H1 (cell line): ENCODE measurements at regions not wholly inside any gene's neighbourhood (a gene's known extent, or its start where the extent isn't known, plus 50 kb on each side); places are given as distances from the start of the nearest gene placed in this dataset.

Experiments
- CEBPB ChIP-seq: IDR thresholded peaks from 2 replicates; pipeline ENCODE4 v1.6.1; 2012; ENCODE audit warnings: low read depth, low read length
- EZH2 ChIP-seq: fragments of 200-600 bp; sonication (generic); IDR thresholded peaks from 2 replicates; pipeline ENCODE4 v1.7.1; 2012; ENCODE audit warnings: low read depth, mild to moderate bottlenecking, moderate library complexity, low read length, inconsistent platforms; ENCODE audit not compliant: severe bottlenecking
- FOSL1 ChIP-seq: IDR thresholded peaks from 2 replicates; pipeline ENCODE4 v1.6.1; 2011; ENCODE audit warnings: mild to moderate bottlenecking, low read depth, low read length, moderate library complexity; ENCODE audit not compliant: insufficient read depth
- GABPA ChIP-seq: IDR thresholded peaks from 2 replicates; pipeline ENCODE4 v1.6.1; 2011; ENCODE audit warnings: mild to moderate bottlenecking, low read length, moderate library complexity, borderline replicate concordance; ENCODE audit not compliant: insufficient read depth
- GTF2F1 ChIP-seq: IDR thresholded peaks from 2 replicates; pipeline ENCODE4 v1.6.1; 2012; ENCODE audit warnings: low read depth, low read length, improper control_type of control experiment, borderline replicate concordance
- JUND ChIP-seq: IDR thresholded peaks from 2 replicates; pipeline ENCODE4 v1.6.1; 2011; ENCODE audit warnings: mild to moderate bottlenecking, improper control_type of control experiment, low read length
- POLR2A ChIP-seq, 2 experiments: IDR thresholded peaks; 1 replicate in 1 of 2; 2 replicates in 1 of 2; pipeline ENCODE4 v1.6.1; 2011; ENCODE audit warnings: low read depth in 2 of 2, low read length in 2 of 2, mild to moderate bottlenecking in 2 of 2; ENCODE audit errors: control extremely low read depth in 1 of 2
- SP1 ChIP-seq: IDR thresholded peaks from 2 replicates; pipeline ENCODE4 v1.6.1; 2011; ENCODE audit warnings: low read depth, low read length
- TF ChIP-seq, protein P1 (sequence below), 3 experiments: IDR thresholded peaks; 1 replicate in 2 of 3; 2 replicates in 1 of 3; pipeline versions ENCODE4 v1.5.1 to v1.6.1; 2011; ENCODE audit warnings: low read length in 3 of 3, mild to moderate bottlenecking in 3 of 3, inconsistent platforms in 2 of 3, low read depth in 1 of 3, moderate library complexity in 1 of 3; ENCODE audit not compliant: insufficient read depth in 1 of 3; ENCODE audit errors: control extremely low read depth in 1 of 3
- TF ChIP-seq, protein P2 (sequence below): IDR thresholded peaks from 2 replicates; pipeline ENCODE4 v1.6.1; 2011; ENCODE audit warnings: low read length, improper control_type of control experiment

DNA sequence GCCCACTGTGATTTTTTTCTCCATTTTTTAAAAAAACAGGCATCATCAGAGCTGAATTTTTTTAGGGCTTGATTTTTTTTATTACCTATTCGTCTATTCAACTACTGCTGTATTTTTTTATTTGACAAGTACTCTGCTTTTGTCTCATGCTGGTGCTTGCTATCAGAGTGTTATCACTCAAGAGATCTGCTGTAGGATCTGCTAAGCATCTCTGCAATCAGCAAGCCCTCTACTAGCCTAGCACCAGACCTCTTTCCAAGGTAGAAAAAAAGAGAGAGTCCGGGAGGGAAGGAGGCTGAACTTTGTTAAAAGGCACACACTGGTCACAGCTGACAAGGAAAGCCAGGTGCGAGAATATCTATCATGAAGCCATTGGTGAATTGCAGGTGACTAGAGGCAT lies 413.8 kb upstream of the CCNH start:
- TF ChIP-seq, protein P1, sequence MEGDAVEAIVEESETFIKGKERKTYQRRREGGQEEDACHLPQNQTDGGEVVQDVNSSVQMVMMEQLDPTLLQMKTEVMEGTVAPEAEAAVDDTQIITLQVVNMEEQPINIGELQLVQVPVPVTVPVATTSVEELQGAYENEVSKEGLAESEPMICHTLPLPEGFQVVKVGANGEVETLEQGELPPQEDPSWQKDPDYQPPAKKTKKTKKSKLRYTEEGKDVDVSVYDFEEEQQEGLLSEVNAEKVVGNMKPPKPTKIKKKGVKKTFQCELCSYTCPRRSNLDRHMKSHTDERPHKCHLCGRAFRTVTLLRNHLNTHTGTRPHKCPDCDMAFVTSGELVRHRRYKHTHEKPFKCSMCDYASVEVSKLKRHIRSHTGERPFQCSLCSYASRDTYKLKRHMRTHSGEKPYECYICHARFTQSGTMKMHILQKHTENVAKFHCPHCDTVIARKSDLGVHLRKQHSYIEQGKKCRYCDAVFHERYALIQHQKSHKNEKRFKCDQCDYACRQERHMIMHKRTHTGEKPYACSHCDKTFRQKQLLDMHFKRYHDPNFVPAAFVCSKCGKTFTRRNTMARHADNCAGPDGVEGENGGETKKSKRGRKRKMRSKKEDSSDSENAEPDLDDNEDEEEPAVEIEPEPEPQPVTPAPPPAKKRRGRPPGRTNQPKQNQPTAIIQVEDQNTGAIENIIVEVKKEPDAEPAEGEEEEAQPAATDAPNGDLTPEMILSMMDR (IDR thresholded peaks at IDR 0.05; ENCODE audit: control extremely low read depth in 1 of 3, insufficient read depth in 1 of 3, low read depth in 1 of 3, low read length in 3 of 3), result no peak
- TF ChIP-seq CEBPB (no peak), FOSL1 (no peak), POLR2A (IDR thresholded peaks at IDR 0.05; ENCODE audit: control extremely low read depth in 1 of 2, low read depth in 2 of 2, low read length in 2 of 2) (no peak), SP1 (no peak), EZH2 (no peak), JUND (no peak), GABPA (no peak), GTF2F1 (no peak)
- TF ChIP-seq, protein P2, sequence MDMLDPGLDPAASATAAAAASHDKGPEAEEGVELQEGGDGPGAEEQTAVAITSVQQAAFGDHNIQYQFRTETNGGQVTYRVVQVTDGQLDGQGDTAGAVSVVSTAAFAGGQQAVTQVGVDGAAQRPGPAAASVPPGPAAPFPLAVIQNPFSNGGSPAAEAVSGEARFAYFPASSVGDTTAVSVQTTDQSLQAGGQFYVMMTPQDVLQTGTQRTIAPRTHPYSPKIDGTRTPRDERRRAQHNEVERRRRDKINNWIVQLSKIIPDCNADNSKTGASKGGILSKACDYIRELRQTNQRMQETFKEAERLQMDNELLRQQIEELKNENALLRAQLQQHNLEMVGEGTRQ, result no peak
